BLaER1 (cell line): ENCODE measurements at regions not wholly inside any gene's neighbourhood (a gene's known extent, or its start where the extent isn't known, plus 50 kb on each side); places are given as distances from the start of the nearest gene placed in this dataset.
"Not testable (repeated sequence)": the region's sequence is repeated elsewhere in the genome, so short reads cannot be mapped to it uniquely, and the experiment has no call there.

Experiments
- H3K27ac ChIP-seq: shearing (Covaris generic); formaldehyde crosslinking; 2 replicates; pipeline ENCODE4 v1.8.1; 2022
- H3K27me3 ChIP-seq: shearing (Covaris generic); formaldehyde crosslinking; 2 replicates; pipeline ENCODE4 v1.8.1; 2022
- H3K36me3 ChIP-seq: shearing (Covaris generic); formaldehyde crosslinking; 2 replicates; pipeline ENCODE4 v1.8.1; 2022
- H3K4me1 ChIP-seq: shearing (Covaris generic); formaldehyde crosslinking; 2 replicates; pipeline ENCODE4 v1.8.1; 2022
- H3K4me2 ChIP-seq: shearing (Covaris generic); formaldehyde crosslinking; 2 replicates; pipeline ENCODE4 v1.8.1; 2022
- H3K4me3 ChIP-seq: shearing (Covaris generic); formaldehyde crosslinking; 2 replicates; pipeline ENCODE4 v1.8.1; 2022
- H3K9ac ChIP-seq: shearing (Covaris generic); formaldehyde crosslinking; 2 replicates; pipeline ENCODE4 v1.8.1; 2022
- H3K9me3 ChIP-seq: shearing (Covaris generic); formaldehyde crosslinking; 2 replicates; pipeline ENCODE4 v1.8.1; 2022
- H4K20me1 ChIP-seq: shearing (Covaris generic); formaldehyde crosslinking; 2 replicates; pipeline ENCODE4 v1.8.1; 2022
- Cebpa-rat ChIP-seq: shearing (Covaris generic); IDR thresholded peaks from 2 replicates; pipeline ENCODE4 v1.8.1; 2022

DNA sequence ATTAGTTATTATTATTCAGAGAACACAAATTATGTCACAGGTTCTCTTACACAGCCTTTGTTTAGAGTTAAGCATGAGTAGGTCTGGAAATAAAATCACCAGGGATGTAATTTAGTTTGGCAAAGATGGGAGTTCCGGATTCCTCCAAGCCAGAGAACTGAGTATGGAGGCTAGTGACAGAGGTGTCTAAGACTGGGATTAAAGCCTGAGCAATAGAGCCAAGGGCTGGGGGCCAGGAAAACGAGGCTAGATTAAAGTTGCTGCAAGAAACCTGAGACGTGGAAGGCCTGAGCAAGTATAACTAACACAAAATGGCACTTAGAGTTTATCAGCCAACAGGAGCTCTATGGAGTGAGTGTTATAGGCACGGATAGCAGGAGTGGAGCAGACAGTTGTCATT is 381.6 kb downstream of the SRGAP2C start:
- TF ChIP-seq Cebpa-rat = no peak
- H4K20me1 ChIP-seq = no peaks in the 10 kb centered on the region
- no peak overlapping the region for H3K27ac ChIP-seq
- H3K36me3 ChIP-seq = no peaks in the 10 kb centered on the region
- no peaks in the 10 kb centered on the region for H3K4me1 ChIP-seq
- no peaks in the 10 kb centered on the region for H3K9me3 ChIP-seq
- H3K4me3 ChIP-seq = no peak overlapping the region
- no peak overlapping the region for H3K9ac ChIP-seq
- no peak overlapping the region for H3K4me2 ChIP-seq
- no peaks in the 10 kb centered on the region for H3K27me3 ChIP-seq

- no peak overlapping the region for H3K9ac ChIP-seq
- H3K4me2 ChIP-seq = no peak overlapping the region
- H3K9me3 ChIP-seq = no peaks in the 10 kb centered on the region
- H3K4me3 ChIP-seq = no peak overlapping the region
- no peaks in the 10 kb centered on the region for H3K4me1 ChIP-seq
- no peaks in the 10 kb centered on the region for H3K36me3 ChIP-seq
- no peaks in the 10 kb centered on the region for H4K20me1 ChIP-seq
- no peak for TF ChIP-seq Cebpa-rat
- no peak overlapping the region for H3K27ac ChIP-seq
- H3K27me3 ChIP-seq = no peaks in the 10 kb centered on the region
Observed at GRCh38 chr1:121569428-121569827, 384.7 kb downstream of the SRGAP2C start.

DNA sequence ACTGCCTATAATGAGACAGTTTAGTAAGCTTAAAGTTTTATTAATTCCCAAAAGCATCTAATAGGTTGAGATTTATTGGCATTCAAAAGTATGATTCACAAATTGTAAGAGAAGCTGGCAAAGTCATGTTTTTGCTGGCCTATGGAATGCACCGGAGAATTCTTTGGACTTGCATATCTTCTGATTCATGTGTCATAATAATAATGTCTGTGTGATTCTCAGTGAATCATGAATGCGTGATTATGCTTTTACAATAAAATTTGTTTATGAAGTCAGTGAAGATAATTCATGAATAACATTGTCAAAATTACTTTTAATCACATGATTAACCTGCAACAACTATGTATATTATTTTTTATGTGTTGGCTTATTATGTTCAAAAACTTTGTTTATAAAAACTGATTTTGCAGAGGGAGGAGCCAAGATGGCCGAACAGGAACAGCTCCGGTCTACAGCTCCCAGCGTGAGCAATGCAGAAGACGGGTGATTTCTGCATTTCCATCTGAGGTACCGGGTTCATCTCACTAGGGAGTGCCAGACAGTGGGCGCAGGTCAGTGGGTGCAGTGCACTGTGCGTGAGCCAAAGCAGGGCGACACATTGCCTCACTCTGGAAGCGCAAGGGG is 389.2 kb downstream of the SRGAP2C start:
- H3K4me2 ChIP-seq, H3K27me3 ChIP-seq, H3K9me3 ChIP-seq, H3K4me1 ChIP-seq, H3K9ac ChIP-seq, H3K36me3 ChIP-seq, H4K20me1 ChIP-seq, H3K27ac ChIP-seq, H3K4me3 ChIP-seq: not testable (repeated sequence)

DNA sequence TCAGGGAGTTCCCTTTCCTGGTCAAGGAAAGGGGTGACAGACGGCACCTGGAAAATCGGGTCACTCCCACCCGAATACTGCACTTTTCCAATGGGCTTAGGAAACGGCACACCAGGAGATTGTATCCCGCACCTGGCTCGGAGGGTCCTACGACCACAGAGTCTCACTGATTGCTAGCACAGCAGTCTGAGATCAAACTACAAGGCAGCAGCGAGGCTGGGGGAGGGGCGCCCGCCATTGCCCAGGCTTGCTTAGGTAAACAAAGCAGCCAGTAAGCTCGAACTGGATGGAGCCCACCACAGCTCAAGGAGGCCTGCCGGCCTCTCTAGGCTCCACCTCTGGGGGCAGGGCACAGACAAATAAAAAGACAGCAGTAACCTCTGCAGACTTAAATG is 389.7 kb downstream of the SRGAP2C start:
- H3K4me1 ChIP-seq, H3K27me3 ChIP-seq, H3K4me3 ChIP-seq, H3K9me3 ChIP-seq, H3K36me3 ChIP-seq, H4K20me1 ChIP-seq, H3K27ac ChIP-seq, H3K4me2 ChIP-seq, H3K9ac ChIP-seq: not testable (repeated sequence)

DNA sequence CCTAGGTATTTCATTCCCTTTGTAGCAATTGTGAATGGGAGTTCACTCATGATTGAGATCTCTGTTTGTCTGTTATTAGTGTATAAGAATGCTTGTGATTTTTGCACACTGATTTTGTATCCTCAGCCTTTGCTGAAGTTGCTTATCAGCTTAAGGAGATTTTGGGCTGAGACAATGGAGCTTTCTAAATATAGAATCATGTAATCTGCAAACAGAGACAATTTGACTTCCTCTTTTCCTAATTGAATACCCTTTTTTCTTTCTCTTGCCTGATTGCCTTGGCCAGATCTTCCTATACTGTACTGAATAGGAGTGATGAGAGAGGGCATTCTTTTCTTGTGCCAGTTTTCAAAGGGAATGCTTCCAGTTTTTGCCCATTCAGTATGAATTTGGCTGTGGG is 398.1 kb downstream of the SRGAP2C start:
- not testable (repeated sequence) for H3K36me3 ChIP-seq, H3K27me3 ChIP-seq, H3K4me3 ChIP-seq

GRCh38 chr1:121586369-121587229 is 401.8 kb downstream of the SRGAP2C start:
- Histone ChIP-seq H3K36me3 (no peaks in the 10 kb centered on the region), H3K4me2 (no peak overlapping the region), H4K20me1 (no peaks in the 10 kb centered on the region), H3K27me3 (no peaks in the 10 kb centered on the region), H3K4me3 (no peak overlapping the region), H3K9me3 (peaks cover 7% of the 10 kb centered on the region; the same call in 1 of the 2 replicates), H3K9ac (no peak overlapping the region), H3K4me1 (peaks cover 5% of the 10 kb centered on the region; the same call in 1 of the 2 replicates), H3K27ac (no peak overlapping the region)
- no peak for TF ChIP-seq Cebpa-rat

More for the DNA sequence above, 398.1 kb downstream of the SRGAP2C start:
- not testable (repeated sequence) for H3K9ac ChIP-seq, H3K4me1 ChIP-seq, H3K4me2 ChIP-seq, H3K9me3 ChIP-seq, H3K27ac ChIP-seq, H4K20me1 ChIP-seq

DNA sequence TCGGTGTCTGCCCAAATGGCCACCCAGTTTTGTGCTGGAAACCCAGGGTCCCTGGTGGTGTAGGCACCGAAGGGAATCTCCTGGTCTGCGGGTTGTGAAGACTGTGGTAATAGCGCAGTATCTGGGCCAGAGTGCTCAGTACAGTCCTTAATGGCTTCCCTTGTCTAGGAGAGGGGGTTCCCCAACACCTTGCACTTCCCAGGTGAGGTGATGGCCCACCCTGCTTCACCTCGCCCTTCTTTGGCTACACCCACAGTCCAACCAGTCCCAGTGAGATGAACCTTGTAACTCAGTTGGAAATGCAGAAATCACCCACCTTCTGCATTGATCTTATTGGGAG is 402.4 kb downstream of the SRGAP2C start:
- Histone ChIP-seq H3K27ac (no peak overlapping the region), H3K4me3 (no peak overlapping the region), H3K9ac (no peak overlapping the region), H4K20me1 (no peaks in the 10 kb centered on the region), H3K4me1 (peaks cover 5% of the 10 kb centered on the region; the same call in 1 of the 2 replicates), H3K36me3 (no peaks in the 10 kb centered on the region), H3K4me2 (no peak overlapping the region), H3K9me3 (peaks cover 2% of the 10 kb centered on the region; the same call in 1 of the 2 replicates), H3K27me3 (no peaks in the 10 kb centered on the region)
- TF ChIP-seq Cebpa-rat = no peak

DNA sequence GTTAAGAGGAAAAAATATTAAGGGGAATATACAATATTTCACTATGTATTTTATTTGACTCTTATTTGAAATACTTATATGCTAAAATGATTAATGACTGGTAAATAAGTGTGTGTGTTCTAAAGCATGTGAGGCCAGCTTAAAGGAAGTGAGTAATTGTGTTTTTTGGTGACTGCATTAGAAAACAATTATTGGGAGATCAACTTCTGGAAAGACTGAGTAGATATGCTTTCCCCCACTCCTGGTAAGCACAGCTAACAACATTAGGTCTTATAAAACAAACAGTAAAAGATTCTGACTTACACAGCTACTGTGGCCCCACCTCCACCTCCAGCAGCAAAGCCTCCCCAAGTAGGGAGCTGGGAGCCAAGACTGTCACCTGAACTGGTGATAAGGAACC is 403.0 kb downstream of the SRGAP2C start:
- Histone ChIP-seq H3K9me3 (no peaks in the 10 kb centered on the region), H3K4me1 (peaks cover 5% of the 10 kb centered on the region; the same call in 1 of the 2 replicates), H3K9ac (no peak overlapping the region), H3K4me2 (no peak overlapping the region), H4K20me1 (no peaks in the 10 kb centered on the region), H3K27me3 (no peaks in the 10 kb centered on the region), H3K36me3 (no peaks in the 10 kb centered on the region), H3K4me3 (no peak overlapping the region), H3K27ac (no peak overlapping the region)
- TF ChIP-seq Cebpa-rat = no peak

DNA sequence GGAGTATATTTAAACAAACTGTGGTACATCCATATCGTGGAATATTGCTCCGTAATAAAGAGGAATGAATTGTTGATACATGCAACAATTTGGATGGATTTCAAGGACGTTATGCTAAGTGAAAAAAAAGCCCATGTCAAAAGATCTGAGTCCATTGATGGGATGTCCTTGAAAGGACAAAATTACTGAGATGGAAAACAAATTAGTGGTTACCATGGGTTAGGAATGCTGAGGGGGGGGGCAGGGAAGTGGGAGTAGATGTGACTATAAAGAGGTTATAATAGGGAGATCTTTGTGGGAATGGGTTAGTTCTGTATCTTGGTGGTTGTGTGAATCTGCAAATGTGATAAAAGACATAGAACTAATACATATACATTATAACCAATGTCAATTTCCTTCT is 409.3 kb downstream of the SRGAP2C start:
- no peak for TF ChIP-seq Cebpa-rat
- no peak overlapping the region for H3K9ac ChIP-seq
- no peaks in the 10 kb centered on the region for H3K4me1 ChIP-seq

DNA sequence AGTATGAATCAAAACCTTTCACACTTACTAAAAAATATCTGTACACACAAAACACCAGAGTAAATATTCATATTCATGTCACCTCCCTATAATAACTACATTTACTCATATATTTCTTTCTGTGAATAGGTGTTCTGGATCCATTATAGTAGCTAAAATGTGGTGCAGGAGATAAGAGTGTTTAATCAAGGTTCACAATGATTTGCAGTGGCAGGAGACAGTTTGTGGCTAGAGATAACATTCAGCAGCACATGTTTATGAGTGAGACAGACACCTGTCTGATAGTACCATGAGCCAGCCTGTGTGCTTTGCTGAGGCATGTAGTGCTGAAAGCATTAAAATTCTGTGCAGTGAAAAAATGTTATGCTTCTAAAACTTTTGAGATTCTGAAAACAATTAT is 410.3 kb downstream of the SRGAP2C start:
- H3K4me3 ChIP-seq = no peak overlapping the region
- H3K36me3 ChIP-seq = no peaks in the 10 kb centered on the region
- H3K27ac ChIP-seq = no peak overlapping the region
- H3K4me2 ChIP-seq = no peak overlapping the region
- no peaks in the 10 kb centered on the region for H3K27me3 ChIP-seq
- H3K9me3 ChIP-seq = no peaks in the 10 kb centered on the region
- no peaks in the 10 kb centered on the region for H3K4me1 ChIP-seq
- H3K9ac ChIP-seq = no peak overlapping the region
- no peaks in the 10 kb centered on the region for H4K20me1 ChIP-seq
- TF ChIP-seq Cebpa-rat = no peak

More for the DNA sequence above, 409.3 kb downstream of the SRGAP2C start:
- Histone ChIP-seq H3K27me3 (no peaks in the 10 kb centered on the region), H3K36me3 (no peaks in the 10 kb centered on the region), H3K9me3 (no peaks in the 10 kb centered on the region), H3K4me2 (no peak overlapping the region), H3K27ac (no peak overlapping the region), H3K4me3 (no peak overlapping the region), H4K20me1 (no peaks in the 10 kb centered on the region)

DNA sequence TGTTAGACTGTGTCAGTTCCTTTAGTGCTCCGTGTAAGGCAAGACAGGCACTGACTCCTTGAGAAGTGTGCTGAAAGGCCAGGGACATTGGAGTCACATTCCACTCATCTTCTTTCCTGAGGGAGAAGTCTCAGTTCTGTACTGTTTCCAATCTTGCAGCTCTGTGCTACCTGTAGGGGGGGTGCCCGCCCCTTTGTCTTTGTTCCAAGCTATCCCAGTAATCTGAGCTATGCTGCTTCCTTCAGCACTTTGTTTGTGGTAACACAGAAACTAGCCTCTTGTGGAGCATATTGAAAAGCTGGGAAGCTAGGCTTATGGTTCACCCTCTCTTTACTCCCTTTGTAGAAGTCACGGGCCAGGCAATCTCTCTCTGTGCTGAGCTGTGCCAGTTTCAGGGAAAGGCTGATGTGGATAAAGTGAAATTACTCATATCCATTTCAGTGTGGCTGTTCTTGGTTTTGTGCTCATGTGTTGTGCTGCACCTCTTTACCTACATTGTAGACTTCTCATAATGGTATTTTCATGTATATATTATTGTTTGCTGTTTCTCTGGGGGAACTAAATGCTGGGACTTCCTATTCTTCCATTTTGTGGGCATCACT is 420.2 kb downstream of the SRGAP2C start:
- H3K4me2 ChIP-seq, H3K27ac ChIP-seq, H3K4me3 ChIP-seq, H3K4me1 ChIP-seq, H4K20me1 ChIP-seq, H3K27me3 ChIP-seq, H3K36me3 ChIP-seq, H3K9ac ChIP-seq: not testable (repeated sequence)
- H3K9me3 ChIP-seq = peaks cover 22% of the 10 kb centered on the region

- H3K27me3 ChIP-seq, H3K36me3 ChIP-seq, H4K20me1 ChIP-seq, H3K9ac ChIP-seq, H3K4me2 ChIP-seq, H3K4me1 ChIP-seq, H3K4me3 ChIP-seq, H3K27ac ChIP-seq: not testable (repeated sequence)
- peaks cover 13% of the 10 kb centered on the region for H3K9me3 ChIP-seq
Observed at GRCh38 chr1:121607499-121607898, 422.7 kb downstream of the SRGAP2C start.
